Endodermal cell (in vitro differentiated cells): ENCODE measurements at regions not wholly inside any gene's neighbourhood (a gene's known extent, or its start where the extent isn't known, plus 50 kb on each side); places are given as distances from the start of the nearest gene placed in this dataset.

ENCODE experiments used
- DNase-seq: peaks from one replicate; pipeline ENCODE4 v3.0.0-alpha.2; 2017
- H3K27ac ChIP-seq: 2 replicates; pipeline ENCODE4 v1.5.1; 2013; ENCODE audit warnings: mild to moderate bottlenecking, low read depth, low read length, moderate library complexity
- H3K27me3 ChIP-seq: 2 replicates; pipeline ENCODE4 v1.6.1; 2013; ENCODE audit warnings: mild to moderate bottlenecking, low read length, moderate library complexity; ENCODE audit not compliant: insufficient read depth, control insufficient read depth, poor library complexity, severe bottlenecking
- H3K36me3 ChIP-seq: 2 replicates; pipeline ENCODE4 v1.7.0; 2013; ENCODE audit warnings: mild to moderate bottlenecking, low read length, moderate library complexity; ENCODE audit not compliant: control insufficient read depth, insufficient read depth
- H3K4me1 ChIP-seq: one replicate; pipeline ENCODE4 v1.7.0; 2013; ENCODE audit warnings: low read length; ENCODE audit not compliant: control insufficient read depth, insufficient read depth
- H3K4me3 ChIP-seq: 2 replicates; pipeline ENCODE4 v1.5.1; 2013; ENCODE audit warnings: mild to moderate bottlenecking, low read length, moderate library complexity
- H3K9ac ChIP-seq: 2 replicates; pipeline ENCODE4 v1.6.1; 2013; ENCODE audit warnings: mild to moderate bottlenecking, low read length, moderate library complexity; ENCODE audit not compliant: poor library complexity, severe bottlenecking; ENCODE audit errors: extremely low read depth
- H3K9me3 ChIP-seq: 2 replicates; pipeline ENCODE4 v1.6.1; 2013; ENCODE audit warnings: mild to moderate bottlenecking, low read length, moderate library complexity; ENCODE audit not compliant: control insufficient read depth
- H3K27ac Mint-ChIP-seq: 2 replicates; pipeline ENCODE4 v1.8.0; 2020; ENCODE audit warnings: mixed read lengths
- H3K27me3 Mint-ChIP-seq: 2 replicates; pipeline ENCODE4 v1.8.0; 2021; ENCODE audit warnings: mild to moderate bottlenecking, mixed read lengths; ENCODE audit not compliant: insufficient read depth
- H3K36me3 Mint-ChIP-seq: 2 replicates; pipeline ENCODE4 v1.8.0; 2020; ENCODE audit warnings: low read depth, mixed read lengths
- H3K4me1 Mint-ChIP-seq: 2 replicates; pipeline ENCODE4 v1.8.0; 2020; ENCODE audit warnings: mixed read lengths
- H3K4me3 Mint-ChIP-seq: 2 replicates; pipeline ENCODE4 v1.8.0; 2020; ENCODE audit warnings: mild to moderate bottlenecking, moderate library complexity, mixed read lengths
- H3K9me3 Mint-ChIP-seq: 2 replicates; pipeline ENCODE4 v1.8.0; 2020; ENCODE audit warnings: mild to moderate bottlenecking, mixed read lengths
- CTCF ChIP-seq: fragments of 200-600 bp; sonication (generic); conservative IDR thresholded peaks from 2 replicates; pipeline ENCODE4 v1.5.0; 2021; ENCODE audit warnings: antibody characterized with exemption, mild to moderate bottlenecking
- WGBS, 2 experiments: methylation state at CpG; one replicate each; pipeline versions ENCODE4 v1.1.5 to v1.1.7; 2013; ENCODE audit warnings: missing lambda C conversion rate in 2 of 2, mixed read lengths in 1 of 2; ENCODE audit not compliant: insufficient coverage in 1 of 2, insufficient read length in 1 of 2; 5-methylcytosine and 5-hydroxymethylcytosine counted together

DNA sequence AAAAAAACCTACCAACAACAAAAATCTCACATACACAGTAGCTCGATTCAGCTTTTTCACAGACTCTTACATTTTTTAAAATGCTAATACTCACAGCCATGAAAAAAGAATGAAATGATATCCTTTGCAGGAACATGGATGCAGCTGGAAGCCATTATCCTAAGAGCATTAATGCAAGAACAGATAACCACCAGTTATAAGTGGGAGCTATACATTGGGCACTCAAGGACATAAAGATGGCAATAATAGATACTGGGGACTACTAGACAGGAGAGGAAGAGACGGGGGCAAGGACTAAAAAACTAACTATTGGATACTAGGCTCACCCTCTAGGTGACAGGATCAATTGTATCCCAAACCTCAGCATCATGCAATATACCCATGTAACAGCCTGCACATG, 90.3 kb upstream of the CCNH start:
- Histone ChIP-seq H3K27me3 (no peaks in the 10 kb centered on the region), H3K4me3 (no peak overlapping the region), H3K27ac (no peak overlapping the region), H3K9me3 (no peaks in the 10 kb centered on the region), H3K4me1 (no peaks in the 10 kb centered on the region), H3K9ac (no peak overlapping the region), H3K36me3 (no peaks in the 10 kb centered on the region)
- no peak for TF ChIP-seq CTCF
- H3K4me1 Mint-ChIP-seq, result no peaks in the 10 kb centered on the region
- H3K4me3 Mint-ChIP-seq, result no peak overlapping the region
- no peak overlapping the region for H3K27ac Mint-ChIP-seq
- no peaks in the 10 kb centered on the region for H3K36me3 Mint-ChIP-seq
- 83% methylated on average over 2 of the region's 2 CpGs; no CpG with 5 or more reads in 1 of the 2 experiments for WGBS, 2 experiments
- no peaks in the 10 kb centered on the region for H3K27me3 Mint-ChIP-seq
- no peaks in the 10 kb centered on the region for H3K9me3 Mint-ChIP-seq
- no peak for DNase-seq

DNA sequence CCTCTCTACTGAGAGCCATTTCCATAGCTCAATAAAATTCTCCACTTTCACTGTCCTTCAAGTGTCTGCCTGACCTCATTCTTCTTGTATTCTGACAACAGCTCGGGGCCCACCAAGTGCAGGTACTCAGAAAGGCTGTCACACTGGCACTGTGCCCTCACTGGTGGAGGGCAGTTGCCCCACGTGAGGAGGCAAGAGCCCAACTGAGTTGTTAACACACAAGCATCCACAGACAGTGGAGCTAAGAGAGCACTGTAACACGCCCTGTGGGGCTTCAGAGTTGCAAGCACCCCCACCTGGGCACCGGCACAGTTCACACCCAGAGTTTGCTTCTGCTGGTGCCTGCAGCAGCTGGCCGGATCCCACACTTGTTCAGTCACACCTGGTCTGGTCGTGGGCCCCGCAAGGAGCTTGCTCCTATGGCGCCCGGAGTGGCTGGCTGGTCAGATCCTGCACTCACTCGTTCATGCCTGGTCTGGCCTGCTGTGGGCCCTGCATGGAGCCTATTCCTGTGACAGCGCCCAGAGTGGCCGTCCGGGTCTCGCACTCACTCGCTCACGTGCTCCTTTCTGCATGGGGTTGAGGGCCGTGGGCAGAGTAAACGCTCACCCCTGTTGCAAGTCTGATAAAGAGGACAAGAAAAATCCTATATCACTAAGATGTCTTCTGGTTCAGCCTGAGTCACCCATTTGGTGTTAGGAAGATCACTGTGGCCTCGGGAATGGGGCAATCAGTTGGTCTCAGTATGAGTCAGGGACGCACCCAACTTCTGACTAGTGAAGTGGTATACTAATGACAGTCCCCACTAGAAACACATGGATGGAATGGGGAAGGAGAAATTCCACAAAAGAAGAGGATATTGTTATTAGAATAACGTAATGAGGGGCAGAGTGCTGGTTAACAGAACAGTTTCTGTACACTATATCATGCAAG, 87.0 kb upstream of the CCNH start:
- peaks cover 13% of the 10 kb centered on the region for H3K9me3 ChIP-seq
- H3K36me3 Mint-ChIP-seq, result no peaks in the 10 kb centered on the region
- no peak overlapping the region for H3K9ac ChIP-seq
- no peak overlapping the region for H3K4me3 ChIP-seq
- H3K4me1 Mint-ChIP-seq, result no peaks in the 10 kb centered on the region
- no peaks in the 10 kb centered on the region for H3K4me1 ChIP-seq
- WGBS, 2 experiments, result 90 to 95% methylated on average over 9 to 21 of the region's 21 CpGs
- peak; percentile 45 for DNase-seq
- no peaks in the 10 kb centered on the region for H3K27me3 ChIP-seq
- no peaks in the 10 kb centered on the region for H3K9me3 Mint-ChIP-seq
- TF ChIP-seq CTCF, result no peak
- no peak overlapping the region for H3K4me3 Mint-ChIP-seq
- H3K27ac ChIP-seq, result no peak overlapping the region
- H3K27me3 Mint-ChIP-seq, result no peaks in the 10 kb centered on the region
- H3K27ac Mint-ChIP-seq, result no peak overlapping the region
- no peaks in the 10 kb centered on the region for H3K36me3 ChIP-seq
